Liver (tissue), 3 donors: ENCODE measurements at regions not wholly inside any gene's neighbourhood (a gene's known extent, or its start where the extent isn't known, plus 50 kb on each side); places are given as distances from the start of the nearest gene placed in this dataset.

Experiments used
- MAX ChIP-seq: IDR thresholded peaks from 2 replicates; pipeline ENCODE4 v1.6.1; 2016; ENCODE audit warnings: antibody characterized with exemption
- RAD21 ChIP-seq, 2 donors: IDR thresholded peaks; 2 replicates each; pipeline ENCODE4 v1.6.1; 2016; ENCODE audit warnings: antibody characterized with exemption in 2 of 2, mild to moderate bottlenecking in 2 of 2
- RXRA ChIP-seq, 2 donors: IDR thresholded peaks; 2 replicates each; pipeline ENCODE4 v1.6.1; 2017 to 2018; ENCODE audit warnings: antibody characterized with exemption in 2 of 2, mild to moderate bottlenecking in 1 of 2
- ZBTB33 ChIP-seq: IDR thresholded peaks from 2 replicates; pipeline ENCODE4 v1.6.1; 2016; ENCODE audit warnings: antibody characterized with exemption
- TF ChIP-seq, protein P1 (sequence below): fragments of 150-350 bp; IDR thresholded peaks from 2 replicates; pipeline ENCODE4 v1.5.1; 2017; ENCODE audit warnings: improper control_type of control experiment, low read depth, low read length; ENCODE audit not compliant: missing input control
- donor health status: healthy.
- donor health status: healthy.

DNA sequence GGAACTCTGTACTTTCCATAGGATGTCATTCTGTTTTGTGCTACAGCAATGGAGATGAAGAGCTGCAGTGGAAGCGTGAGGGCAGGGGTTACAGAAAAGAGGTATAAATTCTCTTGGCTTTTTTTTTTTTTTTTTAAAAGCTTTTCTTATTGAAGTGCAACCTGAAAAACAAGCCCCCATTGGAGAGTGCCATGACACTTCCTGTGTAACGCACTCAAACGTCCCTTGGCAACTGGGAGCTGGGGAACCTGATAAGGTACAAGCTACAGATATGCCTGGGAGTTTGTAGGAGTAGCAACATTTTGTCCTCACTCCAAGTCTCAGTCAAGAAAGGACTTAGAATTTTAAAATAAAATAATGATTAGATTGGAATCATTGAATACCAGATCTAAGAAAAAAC, 512.1 kb downstream of the RPS24 start:
- TF ChIP-seq RAD21 (IDR thresholded peaks at IDR 0.05) (no peak), RXRA (IDR thresholded peaks at IDR 0.05) (no peak), ZBTB33 (no peak), MAX (no peak)
- TF ChIP-seq, protein P1, sequence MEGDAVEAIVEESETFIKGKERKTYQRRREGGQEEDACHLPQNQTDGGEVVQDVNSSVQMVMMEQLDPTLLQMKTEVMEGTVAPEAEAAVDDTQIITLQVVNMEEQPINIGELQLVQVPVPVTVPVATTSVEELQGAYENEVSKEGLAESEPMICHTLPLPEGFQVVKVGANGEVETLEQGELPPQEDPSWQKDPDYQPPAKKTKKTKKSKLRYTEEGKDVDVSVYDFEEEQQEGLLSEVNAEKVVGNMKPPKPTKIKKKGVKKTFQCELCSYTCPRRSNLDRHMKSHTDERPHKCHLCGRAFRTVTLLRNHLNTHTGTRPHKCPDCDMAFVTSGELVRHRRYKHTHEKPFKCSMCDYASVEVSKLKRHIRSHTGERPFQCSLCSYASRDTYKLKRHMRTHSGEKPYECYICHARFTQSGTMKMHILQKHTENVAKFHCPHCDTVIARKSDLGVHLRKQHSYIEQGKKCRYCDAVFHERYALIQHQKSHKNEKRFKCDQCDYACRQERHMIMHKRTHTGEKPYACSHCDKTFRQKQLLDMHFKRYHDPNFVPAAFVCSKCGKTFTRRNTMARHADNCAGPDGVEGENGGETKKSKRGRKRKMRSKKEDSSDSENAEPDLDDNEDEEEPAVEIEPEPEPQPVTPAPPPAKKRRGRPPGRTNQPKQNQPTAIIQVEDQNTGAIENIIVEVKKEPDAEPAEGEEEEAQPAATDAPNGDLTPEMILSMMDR, result no peak
